Medulla oblongata (tissue), 1 donor: ENCODE measurements at regions not wholly inside any gene's neighbourhood (a gene's known extent, or its start where the extent isn't known, plus 50 kb on each side); places are given as distances from the start of the nearest gene placed in this dataset.

Experiments
- DNase-seq: peaks from one replicate; pipeline ENCODE4 v3.0.0-alpha.2; 2015; ENCODE audit errors: extremely low spot score

GRCh38 chr11:119983816-119984215, 154.1 kb downstream of the TRIM29 start:
- no peak for DNase-seq

GRCh38 chr11:119983240-119983732, 154.6 kb downstream of the TRIM29 start:
- no peak for DNase-seq

GRCh38 chr11:119982517-119983239, 155.2 kb downstream of the TRIM29 start:
- DNase-seq, result no peak

DNA sequence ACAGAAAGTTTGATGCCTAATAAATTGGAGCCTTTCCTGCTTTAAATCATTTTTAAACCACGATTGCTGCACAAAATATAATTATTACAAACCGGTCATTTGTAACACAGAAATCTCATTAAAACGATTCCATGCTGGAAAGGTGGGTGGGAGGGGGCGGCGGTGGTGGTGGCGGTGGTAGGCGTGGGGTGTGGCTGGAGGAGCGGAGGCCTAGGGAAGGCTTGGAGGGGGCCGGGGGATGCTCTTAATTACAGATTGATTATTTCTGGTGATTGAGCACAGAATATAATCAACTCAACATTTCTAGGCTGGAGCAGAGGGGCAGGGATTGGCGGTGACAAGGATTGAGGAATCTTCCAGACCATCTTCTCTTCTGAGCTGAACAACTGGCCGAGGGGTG, 157.5 kb downstream of the TRIM29 start:
- DNase-seq, result no peak

DNA sequence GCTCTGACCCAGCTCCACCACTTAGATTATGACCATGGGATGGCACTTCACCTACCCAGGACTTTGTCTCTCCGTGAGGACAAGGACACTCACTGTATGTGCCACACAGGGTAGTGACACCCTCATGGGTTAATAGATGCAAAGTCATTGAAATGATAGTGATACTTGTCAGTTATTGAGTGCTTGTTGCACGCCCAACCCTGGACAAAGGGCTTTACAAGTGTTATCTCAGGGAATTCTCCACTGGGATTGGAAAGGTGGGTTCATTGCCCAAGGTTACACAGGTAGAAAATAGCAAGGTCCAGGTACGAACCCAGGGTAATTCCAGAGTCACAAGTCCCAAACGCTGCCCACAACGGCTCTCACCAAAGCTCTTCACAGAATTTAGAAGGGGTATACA, 158.2 kb downstream of the TRIM29 start:
- DNase-seq, result no peak

- DNase-seq, result no peak
These were observed 159.2 kb downstream of the TRIM29 start for GRCh38 chr11:119978696-119979095.

DNA sequence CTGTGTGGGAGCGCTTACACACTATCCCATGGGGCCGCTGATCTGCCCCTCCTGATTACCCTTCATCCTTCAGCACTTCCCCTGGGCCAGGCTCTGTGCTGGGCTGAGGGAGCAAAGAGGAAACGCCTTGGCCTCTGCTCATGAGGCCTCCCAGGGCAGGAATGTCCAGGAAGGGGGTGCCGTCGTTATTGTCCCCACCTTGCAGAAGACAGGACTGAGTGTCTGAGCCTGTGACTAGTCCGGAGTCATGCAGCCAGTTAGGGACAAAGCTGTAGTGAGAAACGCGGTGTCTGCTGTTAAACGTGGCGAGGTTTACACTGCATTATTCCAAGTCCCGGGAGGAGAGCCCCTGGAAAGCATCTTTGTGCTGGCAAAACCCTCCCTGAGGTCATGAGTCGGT, 160.0 kb downstream of the TRIM29 start:
- DNase-seq, result no peak

GRCh38 chr11:119977561-119977860, 160.4 kb downstream of the TRIM29 start:
- DNase-seq, result no peak

DNA sequence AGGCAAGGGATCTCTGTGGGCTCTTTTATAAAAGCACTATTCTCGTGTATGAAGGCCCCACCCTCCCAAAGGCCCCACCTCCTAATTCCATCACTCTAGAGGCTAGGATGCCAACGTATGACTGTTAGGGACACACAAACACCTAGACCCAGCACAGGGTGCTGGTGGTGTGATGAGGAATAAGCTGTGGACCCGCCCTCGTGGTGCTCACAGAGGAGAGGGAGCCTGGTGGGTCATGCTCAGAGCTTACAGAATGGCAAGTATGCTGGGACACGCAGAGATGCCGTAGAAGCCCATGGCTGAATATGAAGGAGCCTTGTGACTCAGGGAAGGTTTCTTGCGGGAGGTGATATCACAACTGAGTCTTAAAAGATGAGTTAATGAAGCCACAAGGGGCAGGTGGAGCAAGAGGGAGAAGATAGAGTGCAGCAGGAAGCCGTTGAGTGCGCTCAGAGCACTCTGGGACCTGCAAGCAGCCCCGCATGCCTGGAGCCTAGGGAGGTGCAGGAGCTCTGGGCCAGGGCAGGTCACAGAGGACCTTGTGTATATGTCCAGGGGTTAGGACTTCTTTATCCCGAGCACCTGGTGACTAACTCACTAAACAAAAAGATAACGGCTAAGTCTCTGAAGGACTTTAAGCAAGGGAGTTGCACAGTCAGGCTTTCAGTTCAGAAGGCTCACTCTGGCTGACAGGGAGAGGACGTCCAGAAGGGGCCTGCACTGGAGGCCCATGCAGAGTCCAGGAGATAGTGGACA, 160.9 kb downstream of the TRIM29 start:
- DNase-seq, result peak; percentile 62

DNA sequence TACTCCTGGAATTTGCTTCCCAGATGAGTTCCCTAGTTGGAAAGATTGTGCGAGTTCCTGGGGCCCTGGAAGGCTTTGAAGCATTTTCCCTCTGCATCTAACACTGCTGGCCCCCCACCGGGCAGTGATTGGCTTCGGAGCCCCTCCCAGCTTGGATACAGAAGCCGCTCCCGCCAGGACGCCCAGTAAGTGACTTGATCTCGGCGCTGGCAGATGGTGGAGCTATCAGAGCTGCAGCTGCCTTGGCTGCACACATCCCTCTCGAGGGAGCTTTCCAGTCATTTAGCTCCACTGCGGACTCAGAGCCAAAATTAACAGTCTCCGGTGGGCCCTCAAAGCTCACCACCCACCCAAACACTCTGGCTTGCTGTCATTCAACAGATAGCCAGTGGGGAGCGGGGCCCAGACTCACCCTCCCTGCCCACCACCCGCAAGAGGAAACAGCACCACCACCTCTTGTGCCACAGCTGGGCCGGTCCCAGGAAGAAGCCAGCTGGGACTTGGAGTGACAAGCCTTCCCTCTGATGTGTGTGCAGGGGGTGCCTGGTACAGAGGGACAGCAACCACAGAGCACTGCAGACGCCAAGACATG, 162.3 kb downstream of the TRIM29 start:
- peak; percentile 86 for DNase-seq

DNA sequence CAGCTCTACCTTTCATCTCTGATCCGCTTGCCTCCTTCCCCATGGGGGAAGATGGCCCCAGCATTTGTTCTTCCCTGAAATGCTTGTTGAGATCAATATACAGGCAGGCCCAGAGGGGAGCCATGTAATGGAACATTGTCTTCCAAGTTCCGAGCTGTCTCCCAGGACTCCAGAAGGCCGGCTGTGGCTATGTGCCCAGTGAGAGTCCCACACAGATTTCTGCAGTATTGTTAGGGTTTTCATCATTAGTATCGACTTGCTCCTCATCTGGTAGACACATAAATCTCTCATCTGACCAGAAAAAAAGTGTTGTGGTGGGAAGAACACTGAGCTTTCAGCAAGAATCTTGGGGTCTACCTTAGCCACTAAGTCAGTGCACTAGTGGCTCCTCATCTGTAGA, 163.4 kb downstream of the TRIM29 start:
- DNase-seq, result peak; percentile 54

DNA sequence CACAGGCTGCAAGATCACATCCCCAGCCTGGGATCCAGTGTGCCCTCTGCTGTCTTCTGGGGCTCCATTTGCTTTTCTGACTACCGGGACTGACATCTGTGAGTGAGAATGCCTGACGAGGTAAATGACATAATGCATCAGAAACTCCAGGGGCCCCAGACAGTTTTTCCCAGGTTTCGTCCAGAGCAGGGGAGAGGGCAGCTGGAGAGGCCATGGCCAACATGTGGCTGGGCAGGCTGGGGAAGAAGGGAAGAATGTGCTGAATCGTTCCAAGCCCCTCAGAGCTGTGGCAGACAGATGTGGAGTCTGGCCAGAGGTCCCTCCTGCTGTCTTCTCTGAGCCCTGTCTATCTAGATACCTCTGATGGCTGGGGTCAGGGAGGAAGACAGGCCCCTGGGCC, 163.9 kb downstream of the TRIM29 start:
- DNase-seq, result no peak

- no peak for DNase-seq
These were observed 165.6 kb downstream of the TRIM29 start for GRCh38 chr11:119972281-119972680.

DNA sequence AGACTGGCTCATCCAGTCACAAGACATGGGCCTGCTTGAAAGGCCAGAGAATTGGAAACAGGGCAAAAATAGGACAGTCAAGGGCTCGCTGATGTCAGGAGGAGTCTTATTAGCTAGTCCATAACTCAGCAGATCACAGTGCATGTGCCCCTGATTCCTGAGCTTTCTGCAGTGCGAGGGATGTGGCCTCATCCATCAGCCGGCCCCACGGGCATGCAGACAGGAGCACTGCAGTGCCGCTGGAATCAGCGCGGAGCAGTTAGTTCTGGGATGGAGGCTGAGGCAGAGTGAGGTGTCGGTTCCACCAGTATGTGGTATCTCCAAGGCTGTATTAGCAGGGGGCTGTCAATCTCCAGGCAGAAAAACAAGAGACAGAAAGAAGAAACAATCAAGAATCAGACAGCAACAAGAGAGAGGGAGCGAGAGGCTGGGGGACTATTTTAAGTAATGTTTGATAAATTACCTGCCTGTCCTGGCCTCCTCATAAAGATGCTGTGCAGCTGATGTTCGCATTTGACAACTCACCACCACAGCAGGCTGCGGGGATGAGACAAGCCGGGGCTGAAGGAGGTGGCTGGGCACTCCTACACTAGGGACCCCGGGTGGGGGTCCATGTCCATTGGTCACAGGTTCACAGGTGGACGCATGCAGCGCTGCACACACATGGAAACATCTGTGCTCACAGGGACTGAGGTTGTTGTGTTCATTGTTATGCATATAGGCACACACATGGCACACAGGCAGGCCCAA, 167.2 kb downstream of the TRIM29 start:
- no peak for DNase-seq

DNA sequence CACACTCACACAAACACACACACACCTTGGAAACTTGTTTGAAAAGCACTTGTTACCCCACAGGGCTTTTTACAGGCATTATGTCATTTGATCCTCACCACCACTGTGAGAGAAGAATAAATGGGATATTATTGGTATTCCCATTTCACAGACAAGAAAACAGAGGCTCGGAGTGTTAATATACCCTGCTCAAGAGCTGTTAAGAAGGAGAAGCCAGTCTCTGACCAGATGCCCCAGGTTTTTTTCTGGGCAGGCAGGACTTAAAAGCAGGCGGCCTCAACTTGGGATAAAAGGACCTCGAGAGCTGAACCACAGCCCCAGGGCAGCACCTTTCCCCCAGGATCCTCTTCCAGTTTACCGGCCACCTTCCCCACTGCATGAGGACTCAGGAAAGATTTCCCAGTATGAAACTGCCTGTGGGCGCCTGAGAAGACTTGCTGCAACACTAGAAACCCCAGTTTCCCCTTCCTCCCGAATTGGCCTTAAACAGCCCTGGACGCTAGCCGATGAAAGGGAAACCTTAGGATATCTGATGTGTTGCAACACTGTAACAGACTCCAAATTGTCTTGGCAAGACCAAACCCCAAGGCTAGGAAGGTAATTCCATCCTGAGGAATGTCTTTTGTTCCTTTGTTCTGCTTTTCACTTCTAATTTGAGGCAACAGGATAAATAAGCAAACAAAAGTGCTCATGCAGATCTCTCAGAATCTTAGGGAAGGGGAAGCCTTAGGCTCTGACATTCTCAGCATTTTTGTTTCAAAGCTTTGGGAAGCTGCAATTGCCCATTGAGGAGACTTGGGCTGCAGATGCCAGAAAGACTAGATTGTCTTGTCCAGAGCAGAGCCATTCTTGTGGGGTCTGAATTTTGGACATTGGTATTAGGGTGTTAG, 173.5 kb downstream of the TRIM29 start:
- DNase-seq, result no peak

- DNase-seq, result no peak
These were observed 180.0 kb downstream of the TRIM29 start for GRCh38 chr11:119957951-119958350.

GRCh38 chr11:119952441-119952840, 185.5 kb downstream of the TRIM29 start:
- DNase-seq, result no peak

- no peak for DNase-seq
These were observed 194.6 kb downstream of the TRIM29 start for GRCh38 chr11:119943298-119943655.

DNA sequence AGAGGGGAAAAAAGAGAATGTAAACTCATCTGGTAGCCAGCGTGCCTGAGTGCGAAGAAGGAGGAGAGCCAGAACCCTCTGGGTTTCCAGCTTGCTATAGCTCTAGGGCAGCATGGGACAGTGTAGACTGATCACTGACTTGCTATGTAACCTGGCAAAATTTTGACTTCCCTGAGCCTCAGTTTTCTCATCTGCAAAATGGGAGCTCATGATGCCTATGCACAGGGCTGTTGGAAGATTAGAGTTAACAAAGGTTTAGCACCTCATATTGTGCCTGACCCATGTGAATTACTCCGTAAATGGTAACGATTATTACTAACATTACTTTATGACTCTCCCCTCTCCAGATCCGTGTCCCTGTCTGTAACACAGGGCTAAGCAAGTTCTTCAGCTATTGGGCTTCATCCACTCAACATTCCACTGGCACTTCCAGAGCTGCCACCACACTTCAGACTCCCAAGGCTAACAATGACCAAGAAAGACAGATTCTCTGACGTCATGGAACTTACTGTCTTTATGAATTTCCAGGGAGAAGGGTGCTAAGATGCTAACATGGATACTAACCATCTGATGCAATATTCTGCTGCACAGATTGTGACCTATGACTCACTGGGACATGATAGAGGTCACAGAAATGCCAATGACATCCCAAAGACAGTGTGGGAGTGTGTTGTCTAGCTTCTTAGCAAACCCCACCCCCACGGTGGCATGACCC, 195.2 kb downstream of the TRIM29 start:
- DNase-seq, result no peak

DNA sequence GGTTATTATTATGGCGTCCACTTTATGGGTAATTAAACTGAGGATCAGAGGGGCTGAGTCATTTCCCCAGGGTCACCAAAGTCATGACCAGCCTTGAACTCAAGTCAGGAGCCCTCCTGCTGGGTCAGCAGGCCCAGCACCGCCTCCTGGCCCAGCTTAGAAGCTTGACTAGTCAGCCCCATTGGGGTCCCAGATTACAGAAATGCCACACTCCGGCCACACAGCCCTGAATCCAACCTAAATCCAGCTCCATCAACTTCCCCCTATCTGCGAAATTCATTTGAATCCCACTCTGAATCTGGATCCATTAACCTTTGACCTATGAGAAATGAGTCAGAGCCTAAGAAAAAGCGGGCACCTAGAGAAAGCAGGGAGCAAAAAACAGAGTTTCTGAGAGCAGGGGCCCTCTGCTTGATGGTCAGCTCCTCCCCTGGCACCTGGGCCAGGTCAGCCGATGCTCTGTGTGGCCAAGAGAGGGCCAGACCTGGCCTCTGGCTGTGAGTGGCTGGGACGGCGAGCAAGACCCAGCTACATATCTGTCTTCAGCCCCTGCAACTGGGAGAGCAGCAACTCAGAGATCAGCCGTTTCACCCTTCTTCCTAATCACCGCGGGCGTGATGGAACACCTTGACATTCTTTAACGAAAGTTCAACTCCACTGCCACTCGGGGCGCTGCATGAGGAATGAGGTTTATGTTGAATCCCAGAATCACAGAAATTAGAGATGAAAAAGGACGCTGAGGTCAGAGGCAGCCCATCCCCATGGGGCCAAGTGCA, 196.1 kb downstream of the TRIM29 start:
- DNase-seq, result no peak
